HL-60 (cell line): ENCODE measurements at regions not wholly inside any gene's neighbourhood (a gene's known extent, or its start where the extent isn't known, plus 50 kb on each side); places are given as distances from the start of the nearest gene placed in this dataset.

Source experiments
- DNase-seq, 2 experiments: peaks; one replicate each; pipeline ENCODE4 v3.0.0-alpha.2; 2010 to 2020; ENCODE audit warnings: low read depth in 1 of 2, low spot score in 1 of 2
- H3K27ac ChIP-seq: fragments of 250-450 bp; sonication (Bioruptor Pico); replicated peaks from 2 replicates; pipeline ENCODE4 v1.5.1; 2020; ENCODE audit warnings: mild to moderate bottlenecking, moderate library complexity
- H3K27me3 ChIP-seq: fragments of 250-450 bp; sonication (Bioruptor Pico); 2 replicates; pipeline ENCODE4 v1.5.1; 2021; ENCODE audit warnings: mild to moderate bottlenecking, moderate library complexity; ENCODE audit not compliant: insufficient read depth, poor library complexity, severe bottlenecking
- H3K4me3 ChIP-seq: replicated peaks from 2 replicates; pipeline ENCODE4 v1.5.1; 2011; ENCODE audit warnings: mild to moderate bottlenecking, control low read depth, low read length; ENCODE audit not compliant: insufficient read depth
- CTCF ChIP-seq: IDR thresholded peaks from one replicate; pipeline ENCODE4 v1.5.1; 2011; ENCODE audit warnings: low read length, control low read depth, inconsistent platforms; ENCODE audit not compliant: insufficient read depth
- GABPA ChIP-seq: IDR thresholded peaks from 2 replicates; pipeline ENCODE4 v1.6.1; 2012; ENCODE audit warnings: low read depth
- POLR2AphosphoS5 ChIP-seq: IDR thresholded peaks from 2 replicates; pipeline ENCODE4 v1.6.1; 2012; ENCODE audit warnings: low read depth
- REST ChIP-seq: IDR thresholded peaks from 2 replicates; pipeline ENCODE4 v1.6.1; 2012; ENCODE audit warnings: low read depth; ENCODE audit not compliant: insufficient replicate concordance
- SPI1 ChIP-seq: IDR thresholded peaks from 2 replicates; pipeline ENCODE4 v1.6.1; 2012; ENCODE audit warnings: low read depth, mild to moderate bottlenecking, borderline replicate concordance

GRCh38 chr2:9774266-9774665 is 69.0 kb upstream of the TAF1B start:
- no peak for TF ChIP-seq POLR2AphosphoS5
- TF ChIP-seq REST = no peak
- no peak for TF ChIP-seq SPI1
- no peak for TF ChIP-seq GABPA
- no peak for TF ChIP-seq CTCF
- DNase-seq = no peak

GRCh38 chr2:9775351-9775750 is 67.9 kb upstream of the TAF1B start:
- Histone ChIP-seq H3K27me3 (no peaks in the 10 kb centered on the region), H3K27ac (no peak overlapping the region), H3K4me3 (no peak overlapping the region)
- TF ChIP-seq SPI1 (no peak), POLR2AphosphoS5 (no peak), GABPA (no peak), CTCF (no peak), REST (no peak)
- no peak for DNase-seq

More at GRCh38 chr2:9774266-9774665, 69.0 kb upstream of the TAF1B start:
- Histone ChIP-seq H3K4me3 (no peak overlapping the region), H3K27ac (no peak overlapping the region), H3K27me3 (no peaks in the 10 kb centered on the region)

- Histone ChIP-seq H3K27me3 (no peaks in the 10 kb centered on the region), H3K27ac (no peak overlapping the region), H3K4me3 (no peak overlapping the region)
- TF ChIP-seq SPI1 = no peak
- TF ChIP-seq REST = no peak
- TF ChIP-seq POLR2AphosphoS5 = no peak
- no peak for TF ChIP-seq GABPA
- no peak for TF ChIP-seq CTCF
- DNase-seq = no peak
These were observed 67.1 kb upstream of the TAF1B start for GRCh38 chr2:9775999-9776712.
